ENCODE measurements at regions not wholly inside any gene's neighbourhood (a gene's known extent, or its start where the extent isn't known, plus 50 kb on each side); places are given as distances from the start of the nearest gene placed in this dataset.

GRCh38 chr3:166522017-166522416, 684.8 kb upstream of the BCHE start:
- BruUV-seq (replicated peaks) = no TSS peak
- intact Hi-C loops (cut with micrococcal nuclease; ENCODE audit: unreplicated experiment) = no loop called here
- H3K4me3 ChIP-seq (ENCODE audit: low read depth, low read length, poor library complexity, severe bottlenecking) = no peak overlapping the region
- no peaks in the 10 kb centered on the region for H3K27me3 ChIP-seq (replicated peaks; ENCODE audit: insufficient read depth, low read depth, low read length, poor library complexity)
- H3K9me3 ChIP-seq (ENCODE audit: low read depth, low read length, poor library complexity, severe bottlenecking) = no peaks in the 10 kb centered on the region
- no peaks in the 10 kb centered on the region for H3K36me3 ChIP-seq (ENCODE audit: insufficient read depth, low read length, poor library complexity, severe bottlenecking)
- no peak overlapping the region for H3K27ac ChIP-seq (ENCODE audit: low read depth, low read length, poor library complexity, severe bottlenecking)
- CTCF ChIA-PET = no interaction called here
- POLR2A ChIA-PET (ENCODE audit: low non-redundant PET) = no interaction called here
- no peaks in the 10 kb centered on the region for H3K4me1 ChIP-seq (ENCODE audit: insufficient read depth, low read length, poor library complexity, severe bottlenecking)
- DNase-seq (ENCODE audit: low spot score) = peak; percentile 4
- TF ChIP-seq EZH2 (IDR thresholded peaks at IDR 0.05; ENCODE audit: borderline replicate concordance, low read depth, low read length, poor library complexity, severe bottlenecking) (no peak), CTCF (conservative IDR thresholded peaks at IDR 0.05; ENCODE audit: low read depth, low read length) (no peak)

GRCh38 chr3:166519443-166519842, 682.2 kb upstream of the BCHE start:
- no peaks in the 10 kb centered on the region for H3K36me3 ChIP-seq (ENCODE audit: insufficient read depth, low read length, poor library complexity, severe bottlenecking)
- BruUV-seq (replicated peaks) = no TSS peak
- intact Hi-C loops (cut with micrococcal nuclease; ENCODE audit: unreplicated experiment) = no loop called here
- TF ChIP-seq EZH2 (IDR thresholded peaks at IDR 0.05; ENCODE audit: borderline replicate concordance, low read depth, low read length, poor library complexity, severe bottlenecking) = no peak
- TF ChIP-seq CTCF (conservative IDR thresholded peaks at IDR 0.05; ENCODE audit: low read depth, low read length) = no peak
- CTCF ChIA-PET = no interaction called here
- no peak overlapping the region for H3K27ac ChIP-seq (ENCODE audit: low read depth, low read length, poor library complexity, severe bottlenecking)
- no peaks in the 10 kb centered on the region for H3K27me3 ChIP-seq (replicated peaks; ENCODE audit: insufficient read depth, low read depth, low read length, poor library complexity)
- no peaks in the 10 kb centered on the region for H3K4me1 ChIP-seq (ENCODE audit: insufficient read depth, low read length, poor library complexity, severe bottlenecking)
- POLR2A ChIA-PET (ENCODE audit: low non-redundant PET) = no interaction called here
- H3K9me3 ChIP-seq (ENCODE audit: low read depth, low read length, poor library complexity, severe bottlenecking) = no peaks in the 10 kb centered on the region
- DNase-seq (ENCODE audit: low spot score) = no peak
- no peak overlapping the region for H3K4me3 ChIP-seq (ENCODE audit: low read depth, low read length, poor library complexity, severe bottlenecking)

- TF ChIP-seq EZH2 (IDR thresholded peaks at IDR 0.05; ENCODE audit: borderline replicate concordance, low read depth, low read length, poor library complexity, severe bottlenecking) (no peak), CTCF (conservative IDR thresholded peaks at IDR 0.05; ENCODE audit: low read depth, low read length) (no peak)
- intact Hi-C loops (cut with micrococcal nuclease; ENCODE audit: unreplicated experiment) = no loop called here
- H3K27ac ChIP-seq (ENCODE audit: low read depth, low read length, poor library complexity, severe bottlenecking) = no peak overlapping the region
- BruUV-seq (replicated peaks) = no TSS peak
- no peaks in the 10 kb centered on the region for H3K9me3 ChIP-seq (ENCODE audit: low read depth, low read length, poor library complexity, severe bottlenecking)
- H3K4me1 ChIP-seq (ENCODE audit: insufficient read depth, low read length, poor library complexity, severe bottlenecking) = no peaks in the 10 kb centered on the region
- no peaks in the 10 kb centered on the region for H3K36me3 ChIP-seq (ENCODE audit: insufficient read depth, low read length, poor library complexity, severe bottlenecking)
- ChIA-PET POLR2A (ENCODE audit: low non-redundant PET) (no interaction called here), CTCF (no interaction called here)
- DNase-seq (ENCODE audit: low spot score) = no peak
- no peak overlapping the region for H3K4me3 ChIP-seq (ENCODE audit: low read depth, low read length, poor library complexity, severe bottlenecking)
- H3K27me3 ChIP-seq (replicated peaks; ENCODE audit: insufficient read depth, low read depth, low read length, poor library complexity) = no peaks in the 10 kb centered on the region
Observed at GRCh38 chr3:166518040-166518439, 680.8 kb upstream of the BCHE start.

Measured in A673 (cell line).